ENCODE measurements at regions not wholly inside any gene's neighbourhood (a gene's known extent, or its start where the extent isn't known, plus 50 kb on each side); places are given as distances from the start of the nearest gene placed in this dataset.

GRCh38 chr5:133777951-133778350, 165.6 kb upstream of the FSTL4 start:
- TF ChIP-seq CTCF (IDR thresholded peaks at IDR 0.05; ENCODE audit: low read depth, low read length, poor library complexity, severe bottlenecking): no peak
- no peak for TF ChIP-seq EZH2phosphoT487 (IDR thresholded peaks at IDR 0.05; ENCODE audit: borderline replicate concordance, low read length)
